Breast epithelium (tissue), 3 donors: ENCODE measurements at regions not wholly inside any gene's neighbourhood (a gene's known extent, or its start where the extent isn't known, plus 50 kb on each side); places are given as distances from the start of the nearest gene placed in this dataset.

Experiments
- POLR2A ChIP-seq: fragments of 450-650 bp; IDR thresholded peaks from one replicate; pipeline ENCODE4 v1.6.1; 2016; ENCODE audit warnings: antibody characterized with exemption, mild to moderate bottlenecking, moderate library complexity
- TF ChIP-seq, protein P1 (sequence below), 3 donors: fragments of 450-650 bp; IDR thresholded peaks; one replicate each; pipeline ENCODE4 v1.5.1; 2016 to 2017; ENCODE audit warnings: antibody characterized with exemption in 3 of 3, mild to moderate bottlenecking in 3 of 3, moderate library complexity in 3 of 3

DNA sequence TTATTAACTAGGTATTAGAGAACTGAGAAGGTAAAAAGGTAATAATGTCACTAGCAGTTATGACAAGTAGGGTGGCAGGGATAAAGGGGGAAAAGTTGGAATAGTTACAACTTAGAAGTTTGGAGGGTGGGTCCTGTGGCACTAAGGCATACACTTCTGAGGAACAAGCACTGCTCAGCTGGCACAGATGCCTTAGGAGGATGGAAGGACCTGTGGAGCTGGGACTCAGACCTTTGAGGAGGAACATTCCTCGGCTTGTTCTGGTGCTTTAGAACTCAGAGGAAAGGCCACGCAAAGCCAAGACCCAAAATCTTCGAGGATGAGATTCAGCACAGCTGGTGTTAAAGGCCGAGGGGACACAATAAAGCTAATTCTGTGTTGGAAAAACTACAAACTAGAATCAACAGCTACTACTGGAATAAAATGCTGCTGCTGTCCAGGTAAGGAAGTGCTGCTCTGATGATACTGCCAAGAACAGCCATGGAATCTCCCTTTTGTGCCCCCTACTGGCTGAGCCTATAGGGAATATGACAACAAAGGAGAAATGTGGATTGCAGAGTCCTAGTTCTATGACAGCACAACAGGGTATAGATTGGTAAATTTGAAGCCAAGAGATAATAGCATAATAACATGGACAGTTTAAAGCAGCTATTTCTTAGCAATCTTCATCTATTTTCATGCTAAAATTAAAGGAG lies 126.7 kb downstream of the SLC25A46 start:
- TF ChIP-seq, protein P1, sequence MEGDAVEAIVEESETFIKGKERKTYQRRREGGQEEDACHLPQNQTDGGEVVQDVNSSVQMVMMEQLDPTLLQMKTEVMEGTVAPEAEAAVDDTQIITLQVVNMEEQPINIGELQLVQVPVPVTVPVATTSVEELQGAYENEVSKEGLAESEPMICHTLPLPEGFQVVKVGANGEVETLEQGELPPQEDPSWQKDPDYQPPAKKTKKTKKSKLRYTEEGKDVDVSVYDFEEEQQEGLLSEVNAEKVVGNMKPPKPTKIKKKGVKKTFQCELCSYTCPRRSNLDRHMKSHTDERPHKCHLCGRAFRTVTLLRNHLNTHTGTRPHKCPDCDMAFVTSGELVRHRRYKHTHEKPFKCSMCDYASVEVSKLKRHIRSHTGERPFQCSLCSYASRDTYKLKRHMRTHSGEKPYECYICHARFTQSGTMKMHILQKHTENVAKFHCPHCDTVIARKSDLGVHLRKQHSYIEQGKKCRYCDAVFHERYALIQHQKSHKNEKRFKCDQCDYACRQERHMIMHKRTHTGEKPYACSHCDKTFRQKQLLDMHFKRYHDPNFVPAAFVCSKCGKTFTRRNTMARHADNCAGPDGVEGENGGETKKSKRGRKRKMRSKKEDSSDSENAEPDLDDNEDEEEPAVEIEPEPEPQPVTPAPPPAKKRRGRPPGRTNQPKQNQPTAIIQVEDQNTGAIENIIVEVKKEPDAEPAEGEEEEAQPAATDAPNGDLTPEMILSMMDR (IDR thresholded peaks at IDR 0.05) = no peak
- no peak for TF ChIP-seq POLR2A
